Liver (tissue), 3 donors: ENCODE measurements at regions not wholly inside any gene's neighbourhood (a gene's known extent, or its start where the extent isn't known, plus 50 kb on each side); places are given as distances from the start of the nearest gene placed in this dataset.

Experiments used
- CTCF ChIP-seq: fragments of 150-350 bp; IDR thresholded peaks from 2 replicates; pipeline ENCODE4 v1.5.1; 2017; ENCODE audit warnings: improper control_type of control experiment, low read depth, low read length; ENCODE audit not compliant: missing input control
- RAD21 ChIP-seq, 2 donors: IDR thresholded peaks; 2 replicates each; pipeline ENCODE4 v1.6.1; 2016; ENCODE audit warnings: antibody characterized with exemption in 2 of 2, mild to moderate bottlenecking in 2 of 2
- SP1 ChIP-seq: IDR thresholded peaks from 2 replicates; pipeline ENCODE4 v1.6.1; 2018; ENCODE audit warnings: antibody characterized with exemption, mild to moderate bottlenecking
- TAF1 ChIP-seq: conservative IDR thresholded peaks from 2 replicates; pipeline ENCODE4 v1.6.1; 2016; ENCODE audit warnings: antibody characterized with exemption, mild to moderate bottlenecking
- donor health status: healthy.
- donor health status: healthy.

- TF ChIP-seq CTCF: no peak
- TF ChIP-seq TAF1: no peak
- TF ChIP-seq SP1: no peak
- TF ChIP-seq RAD21 (IDR thresholded peaks at IDR 0.05): no peak
Observed at GRCh38 chr7:145868935-145869334, 247.7 kb upstream of the CNTNAP2 start.
